A673 (cell line): ENCODE measurements at regions not wholly inside any gene's neighbourhood (a gene's known extent, or its start where the extent isn't known, plus 50 kb on each side); places are given as distances from the start of the nearest gene placed in this dataset.

Source experiments
- CTCF ChIP-seq: fragments of 300-800, 200-600 bp; sonication (generic); conservative IDR thresholded peaks from 2 replicates; pipeline ENCODE4 v1.5.1; 2017; ENCODE audit warnings: low read depth, mild to moderate bottlenecking, antibody characterized with exemption, low read length, moderate library complexity, mixed read lengths
- EZH2 ChIP-seq: fragments of 200-600 bp; sonication (generic); IDR thresholded peaks from 2 replicates; pipeline ENCODE4 v1.6.1; 2017; ENCODE audit warnings: borderline replicate concordance, low read depth, mild to moderate bottlenecking, mixed read lengths, antibody characterized with exemption, low read length; ENCODE audit not compliant: poor library complexity, severe bottlenecking

GRCh38 chr5:63032343-63032742 lies 453.7 kb downstream of the LRRC70 start:
- TF ChIP-seq EZH2 = no peak
- no peak for TF ChIP-seq CTCF
